Endothelial cell of umbilical vein (primary cell): ENCODE measurements at regions not wholly inside any gene's neighbourhood (a gene's known extent, or its start where the extent isn't known, plus 50 kb on each side); places are given as distances from the start of the nearest gene placed in this dataset.

Experiments
- BruUV-seq: library from RNA; stranded (reverse); fragments of 400-500 nt; replicated peaks from 2 replicates; lab custom pipeline; 2021; lab: Mats Ljungman, UMichigan
- CTCF ChIA-PET: fragments of 300-600, 350-600 bp; sonication (Branson Sonifier 250); formaldehyde crosslinking; loops from one replicate; lab custom pipeline; 2021; ENCODE audit warnings: antibody characterized with exemption, inconsistent platforms; lab: Charles Lee
- POLR2A ChIA-PET: fragments of 300-600, 350-600 bp; sonication (Branson Sonifier 250); formaldehyde crosslinking; loops from one replicate; lab custom pipeline; 2021; ENCODE audit warnings: antibody characterized with exemption, inconsistent platforms; lab: Charles Lee
- DNase-seq: peaks from one replicate; pipeline ENCODE4 v3.0.0-alpha.2; 2011; ENCODE audit warnings: low read depth, low spot score
- FAIRE-seq: peaks from 2 replicates; lab custom pipeline; 2011; peaks lifted over from hg19 to GRCh38; lab: Jason Lieb, UNC
- H2AFZ ChIP-seq: 2 replicates; pipeline ENCODE4 v1.6.0; 2012; ENCODE audit warnings: low read depth, low read length, control low read depth, inconsistent platforms
- H3K27ac ChIP-seq: 2 replicates; pipeline ENCODE4 v1.5.1; 2011; ENCODE audit warnings: low read depth, mild to moderate bottlenecking, control low read depth, low read length, moderate library complexity; ENCODE audit not compliant: insufficient read depth
- H3K27me3 ChIP-seq, 2 experiments: 2 replicates each; pipeline versions ENCODE4 v1.6.0 to v1.6.1; 2011; ENCODE audit warnings: low read length in 2 of 2, mixed read lengths in 1 of 2; ENCODE audit not compliant: control insufficient read depth in 2 of 2, insufficient read depth in 2 of 2
- H3K36me3 ChIP-seq, 2 experiments: 2 replicates in 1 of 2; 3 replicates in 1 of 2; pipeline ENCODE4 v1.5.1; 2011; ENCODE audit warnings: low read length in 2 of 2, mild to moderate bottlenecking in 1 of 2, moderate library complexity in 1 of 2; ENCODE audit not compliant: control insufficient read depth in 2 of 2, insufficient read depth in 2 of 2; ENCODE audit errors: extremely low read depth in 1 of 2
- H3K4me1 ChIP-seq: 3 replicates; pipeline ENCODE4 v1.5.1; 2011; ENCODE audit warnings: mild to moderate bottlenecking, low read length; ENCODE audit not compliant: control insufficient read depth, insufficient read depth; ENCODE audit errors: extremely low read depth
- H3K4me2 ChIP-seq: 2 replicates; pipeline ENCODE4 v1.6.1; 2011; ENCODE audit warnings: low read length, control low read depth, mixed read lengths; ENCODE audit not compliant: insufficient read depth
- H3K4me3 ChIP-seq, 3 experiments: fragments of 200-600 bp in 1 of 3; sonication (generic), shearing (Covaris generic) in 1 of 3; replicated peaks in 1 of 3; 2 replicates each; pipeline ENCODE4 v1.5.1; 2011 to 2016; ENCODE audit warnings: control low read depth in 3 of 3, low read length in 3 of 3, mild to moderate bottlenecking in 2 of 3, inconsistent platforms in 1 of 3, low read depth in 1 of 3, moderate library complexity in 1 of 3; ENCODE audit not compliant: insufficient read depth in 1 of 3
- H3K79me2 ChIP-seq: 2 replicates; pipeline ENCODE4 v1.6.0; 2012; ENCODE audit warnings: low read length, inconsistent platforms; ENCODE audit not compliant: control insufficient read depth, insufficient read depth
- H3K9ac ChIP-seq: replicated peaks from 2 replicates; pipeline ENCODE3; 2011; ENCODE audit warnings: low read length, control low read depth; ENCODE audit not compliant: insufficient read depth; ENCODE audit errors: extremely low read depth
- H3K9me1 ChIP-seq: replicated peaks from 3 replicates; pipeline ENCODE4 v1.6.0; 2011; ENCODE audit warnings: mild to moderate bottlenecking, low read length; ENCODE audit not compliant: control insufficient read depth, insufficient read depth; ENCODE audit errors: extremely low read depth
- H3K9me3 ChIP-seq: replicated peaks from 2 replicates; pipeline ENCODE4 v1.5.1; 2012; ENCODE audit warnings: low read length, inconsistent platforms; ENCODE audit not compliant: control insufficient read depth, insufficient read depth
- H4K20me1 ChIP-seq: replicated peaks from 2 replicates; pipeline ENCODE3; 2011; ENCODE audit warnings: mild to moderate bottlenecking, low read length; ENCODE audit not compliant: control insufficient read depth, insufficient read depth; ENCODE audit errors: extremely low read depth
- CTCF ChIP-seq, 2 donors: IDR thresholded peaks; 1 replicate in 1 of 2; 2 replicates in 1 of 2; pipeline ENCODE4 v1.5.1; 2011; ENCODE audit warnings: low read length in 2 of 2, mild to moderate bottlenecking in 2 of 2, moderate library complexity in 2 of 2, control low read depth in 1 of 2, inconsistent platforms in 1 of 2, low read depth in 1 of 2; ENCODE audit not compliant: insufficient read depth in 1 of 2; ENCODE audit errors: extremely low read depth in 1 of 2
- EZH2 ChIP-seq: IDR thresholded peaks from 2 replicates; pipeline ENCODE4 v1.6.1; 2012; ENCODE audit warnings: borderline replicate concordance, low read depth, mild to moderate bottlenecking, moderate library complexity, low read length, inconsistent platforms; ENCODE audit not compliant: severe bottlenecking
- FOS ChIP-seq: IDR thresholded peaks from 2 replicates; pipeline ENCODE4 v1.6.1; 2011; ENCODE audit warnings: mild to moderate bottlenecking, low read length, moderate library complexity, borderline replicate concordance; ENCODE audit not compliant: insufficient read depth
- GATA2 ChIP-seq: IDR thresholded peaks from 2 replicates; pipeline ENCODE4 v1.7.0; 2011; ENCODE audit warnings: low read depth, mild to moderate bottlenecking, moderate library complexity, mixed read lengths, low read length; ENCODE audit not compliant: insufficient read length, insufficient read depth
- JUN ChIP-seq: IDR thresholded peaks from 2 replicates; pipeline ENCODE4 v1.6.1; 2011; ENCODE audit warnings: borderline replicate concordance, low read depth; ENCODE audit not compliant: insufficient read length, insufficient read depth
- MAX ChIP-seq: IDR thresholded peaks from 2 replicates; pipeline ENCODE4 v1.6.1; 2011; ENCODE audit not compliant: insufficient read depth, insufficient read length
- MYC ChIP-seq: IDR thresholded peaks from one replicate; pipeline ENCODE4 v1.6.1; 2011; ENCODE audit warnings: mild to moderate bottlenecking, low read depth, low read length
- POLR2A ChIP-seq: IDR thresholded peaks from 2 replicates; pipeline ENCODE4 v1.6.1; 2012; ENCODE audit warnings: low read depth, mild to moderate bottlenecking, control low read depth, low read length
- POLR2AphosphoS5 ChIP-seq: IDR thresholded peaks from 2 replicates; pipeline ENCODE4 v1.6.1; 2012; ENCODE audit warnings: low read depth, mild to moderate bottlenecking, control low read depth, low read length, moderate library complexity; ENCODE audit not compliant: insufficient read depth
- dilution Hi-C: fragments of 300-500 bp; cut with MboI; formaldehyde crosslinking; loops from one replicate; pipeline ENCODE4 v1.15.0; 2019; ENCODE audit warnings: low sequenced_read_pairs; ENCODE audit not compliant: extremely low pct_ligation_motif_present
- intact Hi-C: fragments of 100-400 bp; cut with micrococcal nuclease; formaldehyde crosslinking; loops from one replicate; pipeline ENCODE4 v1.10.0; 2022

- no peak overlapping the region for H3K4me2 ChIP-seq
- no TSS peak for BruUV-seq
- no peaks in the 10 kb centered on the region for H4K20me1 ChIP-seq
- intact Hi-C loops (no loop called here), dilution Hi-C loops (no loop called here)
- H2AFZ ChIP-seq: no peak overlapping the region
- H3K79me2 ChIP-seq: no peaks in the 10 kb centered on the region
- CTCF ChIA-PET: interaction anchor here (1.6 kb wide), 1 partner anchor 34 kb away, joined by 4 read pairs; no protein-coding TSS in a partner anchor
- DNase-seq (no peak), FAIRE-seq (peak; percentile 24)
- H3K9me3 ChIP-seq: no peaks in the 10 kb centered on the region
- TF ChIP-seq POLR2A (no peak), GATA2 (no peak), MAX (no peak), POLR2AphosphoS5 (no peak), MYC (no peak), FOS (no peak), CTCF (IDR thresholded peaks at IDR 0.05; ENCODE audit: extremely low read depth in 1 of 2, insufficient read depth in 1 of 2, low read depth in 1 of 2, low read length in 2 of 2) (no peak), JUN (no peak), EZH2 (no peak)
- POLR2A ChIA-PET: interaction anchor here (0.6 kb wide), 1 partner anchor 437 kb away, joined by 3 read pairs; no protein-coding TSS in a partner anchor
- H3K36me3 ChIP-seq: no peaks in the 10 kb centered on the region
- no peaks in the 10 kb centered on the region for H3K9me1 ChIP-seq
- H3K9ac ChIP-seq: no peak overlapping the region
- H3K27me3 ChIP-seq: peaks cover 0 to 2% of the 10 kb centered on the region in 2 experiments
- H3K27ac ChIP-seq: no peak overlapping the region
- H3K4me1 ChIP-seq: no peaks in the 10 kb centered on the region
- no peak overlapping the region for H3K4me3 ChIP-seq
Observed at GRCh38 chr14:22505309-22505696, 83.7 kb downstream of the DAD1 start.
